ENCODE measurements at regions not wholly inside any gene's neighbourhood (a gene's known extent, or its start where the extent isn't known, plus 50 kb on each side); places are given as distances from the start of the nearest gene placed in this dataset.

DNA sequence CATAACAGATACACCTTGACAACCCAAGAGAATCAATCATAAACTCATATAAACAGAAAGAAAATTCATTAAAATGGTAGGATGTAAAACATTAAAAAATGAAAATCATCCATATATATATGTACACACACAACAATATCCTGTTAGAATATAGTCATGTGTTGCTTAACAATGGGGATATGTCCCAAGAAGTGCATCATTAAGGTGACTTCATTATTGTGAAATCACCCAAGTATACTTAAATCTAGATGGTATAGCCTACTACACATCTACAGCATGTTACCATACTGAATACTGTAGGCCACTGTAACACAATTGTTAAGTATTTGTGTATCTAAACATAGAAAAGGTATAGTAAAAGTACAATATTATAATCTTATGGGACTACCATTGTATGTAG lies 115.8 kb upstream of the TMEM168 start:
- TF ChIP-seq CTCF (IDR thresholded peaks at IDR 0.05): no peak
- TF ChIP-seq POLR2A (IDR thresholded peaks at IDR 0.05): no peak
